Suprapubic skin (tissue), 3 donors: ENCODE measurements at regions not wholly inside any gene's neighbourhood (a gene's known extent, or its start where the extent isn't known, plus 50 kb on each side); places are given as distances from the start of the nearest gene placed in this dataset.

Source experiments
- POLR2AphosphoS5 ChIP-seq, 3 donors: sonication (generic); formaldehyde crosslinking; IDR thresholded peaks; one replicate each; pipeline ENCODE4 v1.6.1; 2017; ENCODE audit warnings: antibody characterized with exemption in 3 of 3
- TF ChIP-seq, protein P1 (sequence below), 2 donors: fragments of 200-600 bp in 1 of 2; fragments of 450-650 bp in 1 of 2; sonication (generic) in 1 of 2; IDR thresholded peaks; one replicate each; pipeline ENCODE4 v1.5.1; 2016 to 2019; ENCODE audit warnings: antibody characterized with exemption in 2 of 2, mild to moderate bottlenecking in 1 of 2, moderate library complexity in 1 of 2

- TF ChIP-seq POLR2AphosphoS5 (IDR thresholded peaks at IDR 0.05) = no peak
- TF ChIP-seq, protein P1, sequence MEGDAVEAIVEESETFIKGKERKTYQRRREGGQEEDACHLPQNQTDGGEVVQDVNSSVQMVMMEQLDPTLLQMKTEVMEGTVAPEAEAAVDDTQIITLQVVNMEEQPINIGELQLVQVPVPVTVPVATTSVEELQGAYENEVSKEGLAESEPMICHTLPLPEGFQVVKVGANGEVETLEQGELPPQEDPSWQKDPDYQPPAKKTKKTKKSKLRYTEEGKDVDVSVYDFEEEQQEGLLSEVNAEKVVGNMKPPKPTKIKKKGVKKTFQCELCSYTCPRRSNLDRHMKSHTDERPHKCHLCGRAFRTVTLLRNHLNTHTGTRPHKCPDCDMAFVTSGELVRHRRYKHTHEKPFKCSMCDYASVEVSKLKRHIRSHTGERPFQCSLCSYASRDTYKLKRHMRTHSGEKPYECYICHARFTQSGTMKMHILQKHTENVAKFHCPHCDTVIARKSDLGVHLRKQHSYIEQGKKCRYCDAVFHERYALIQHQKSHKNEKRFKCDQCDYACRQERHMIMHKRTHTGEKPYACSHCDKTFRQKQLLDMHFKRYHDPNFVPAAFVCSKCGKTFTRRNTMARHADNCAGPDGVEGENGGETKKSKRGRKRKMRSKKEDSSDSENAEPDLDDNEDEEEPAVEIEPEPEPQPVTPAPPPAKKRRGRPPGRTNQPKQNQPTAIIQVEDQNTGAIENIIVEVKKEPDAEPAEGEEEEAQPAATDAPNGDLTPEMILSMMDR (IDR thresholded peaks at IDR 0.05) = no peak
These were observed 117.0 kb downstream of the KCNRG start for GRCh38 chr13:50131920-50132903.
